Neural cell (in vitro differentiated cells): ENCODE measurements at regions not wholly inside any gene's neighbourhood (a gene's known extent, or its start where the extent isn't known, plus 50 kb on each side); places are given as distances from the start of the nearest gene placed in this dataset.

Experiments
- H2AFZ ChIP-seq: fragments of 200-600, 300-800 bp; sonication (generic), shearing (Covaris generic); 2 replicates; pipeline ENCODE4 v1.6.0; 2014; ENCODE audit warnings: low read depth, mild to moderate bottlenecking, antibody characterized with exemption, low read length, moderate library complexity
- H3F3A ChIP-seq: fragments of 200-600 bp; shearing (Covaris generic); 2 replicates; pipeline ENCODE4 v1.6.1; 2016; ENCODE audit warnings: mild to moderate bottlenecking, moderate library complexity, mixed read lengths, antibody characterized with exemption, low read length; ENCODE audit not compliant: insufficient read depth, poor library complexity, severe bottlenecking
- H3K27ac ChIP-seq: fragments of 200-600, 300-800 bp; sonication (generic), shearing (Covaris generic); 2 replicates; pipeline ENCODE4 v1.5.1; 2014; ENCODE audit warnings: mild to moderate bottlenecking, low read length, moderate library complexity
- H3K27me3 ChIP-seq: fragments of 300-800, 200-600 bp; sonication (generic), shearing (Covaris generic); 2 replicates; pipeline ENCODE4 v1.6.0; 2014; ENCODE audit warnings: mild to moderate bottlenecking, low read depth, low read length, moderate library complexity; ENCODE audit not compliant: insufficient read depth
- H3K36me3 ChIP-seq: fragments of 300-800, 200-600 bp; sonication (generic), shearing (Covaris generic); 2 replicates; pipeline ENCODE4 v1.5.1; 2014; ENCODE audit warnings: mild to moderate bottlenecking, antibody characterized with exemption, low read length, moderate library complexity; ENCODE audit not compliant: insufficient read depth
- H3K4me2 ChIP-seq: fragments of 300-800, 200-600 bp; sonication (generic), shearing (Covaris generic); 2 replicates; pipeline ENCODE4 v1.6.0; 2014; ENCODE audit warnings: mild to moderate bottlenecking, low read length
- H3K4me3 ChIP-seq: fragments of 300-800, 200-600 bp; sonication (generic), shearing (Covaris generic); 2 replicates; pipeline ENCODE4 v1.5.1; 2014; ENCODE audit warnings: mild to moderate bottlenecking, low read length, moderate library complexity
- H3K79me2 ChIP-seq: fragments of 200-600 bp; shearing (Covaris generic); replicated peaks from 2 replicates; pipeline ENCODE4 v1.6.0; 2014; ENCODE audit warnings: mild to moderate bottlenecking, low read length, moderate library complexity; ENCODE audit not compliant: insufficient read depth
- H3K9ac ChIP-seq: fragments of 300-800, 200-600 bp; sonication (generic), shearing (Covaris generic); 2 replicates; pipeline ENCODE4 v1.6.1; 2016; ENCODE audit warnings: mild to moderate bottlenecking, low read length, mixed read lengths
- H3K9me2 ChIP-seq: fragments of 200-600 bp; shearing (Covaris generic); 2 replicates; pipeline ENCODE4 v1.6.1; 2016; ENCODE audit warnings: mild to moderate bottlenecking, low read length, mixed read lengths; ENCODE audit not compliant: insufficient read depth
- H3K9me3 ChIP-seq: fragments of 200-600, 300-800 bp; sonication (generic), shearing (Covaris generic); 2 replicates; pipeline ENCODE4 v1.6.1; 2016; ENCODE audit warnings: mild to moderate bottlenecking, mixed run types, low read length, moderate library complexity, mixed read lengths
- H4K20me1 ChIP-seq: fragments of 200-600 bp; shearing (Covaris generic); 2 replicates; pipeline ENCODE4 v1.6.1; 2016; ENCODE audit warnings: mild to moderate bottlenecking, mixed run types; ENCODE audit not compliant: insufficient read depth
- CTCF ChIP-seq: fragments of 450-650 bp; IDR thresholded peaks from 2 replicates; pipeline ENCODE4 v1.5.1; 2014; ENCODE audit warnings: antibody characterized with exemption, mild to moderate bottlenecking, moderate library complexity; ENCODE audit not compliant: poor library complexity, severe bottlenecking
- EP300 ChIP-seq: fragments of 450-650 bp; conservative IDR thresholded peaks from 2 replicates; pipeline ENCODE4 v1.6.1; 2014; ENCODE audit warnings: antibody characterized with exemption, mild to moderate bottlenecking, moderate library complexity; ENCODE audit not compliant: poor library complexity, severe bottlenecking
- EZH2 ChIP-seq: fragments of 200-600, 300-800 bp; shearing (Covaris generic), sonication (generic); IDR thresholded peaks from 2 replicates; pipeline ENCODE4 v1.6.1; 2014; ENCODE audit warnings: antibody characterized with exemption, low read length, borderline replicate concordance, mild to moderate bottlenecking; ENCODE audit not compliant: insufficient read depth, poor library complexity, severe bottlenecking
- MXI1 ChIP-seq: fragments of 450-650 bp; conservative IDR thresholded peaks from 2 replicates; pipeline ENCODE4 v1.6.1; 2014; ENCODE audit warnings: antibody characterized with exemption, mild to moderate bottlenecking; ENCODE audit not compliant: poor library complexity, severe bottlenecking
- POLR2AphosphoS5 ChIP-seq: IDR thresholded peaks from 2 replicates; pipeline ENCODE4 v1.6.1; 2012
- RAD21 ChIP-seq: fragments of 450-650 bp; conservative IDR thresholded peaks from 2 replicates; pipeline ENCODE4 v1.6.1; 2014; ENCODE audit warnings: antibody characterized with exemption, mild to moderate bottlenecking, moderate library complexity
- REST ChIP-seq: IDR thresholded peaks from 2 replicates; pipeline ENCODE4 v1.6.1; 2012; ENCODE audit warnings: borderline replicate concordance
- SMC3 ChIP-seq: fragments of 450-650 bp; conservative IDR thresholded peaks from 2 replicates; pipeline ENCODE4 v1.6.1; 2014; ENCODE audit warnings: antibody characterized with exemption, mild to moderate bottlenecking, moderate library complexity; ENCODE audit not compliant: poor library complexity
- TAF1 ChIP-seq: IDR thresholded peaks from 2 replicates; pipeline ENCODE4 v1.6.1; 2012; ENCODE audit warnings: low read depth

- Histone ChIP-seq H3K9ac (no peak overlapping the region), H3K36me3 (no peaks in the 10 kb centered on the region), H3K9me3 (peaks cover 4% of the 10 kb centered on the region), H3K27me3 (no peaks in the 10 kb centered on the region), H3K4me2 (no peak overlapping the region), H3F3A (no peaks in the 10 kb centered on the region), H3K4me3 (no peak overlapping the region), H3K9me2 (no peaks in the 10 kb centered on the region), H3K79me2 (no peaks in the 10 kb centered on the region), H4K20me1 (no peaks in the 10 kb centered on the region), H3K27ac (no peak overlapping the region), H2AFZ (no peak overlapping the region)
- TF ChIP-seq EP300 (no peak), TAF1 (no peak), CTCF (no peak), EZH2 (no peak), POLR2AphosphoS5 (no peak), MXI1 (no peak), SMC3 (no peak), REST (no peak)
Measured at GRCh38 chr5:66423484-66423883, 172.7 kb upstream of the MAST4 start.

GRCh38 chr5:66425842-66426241 lies 170.4 kb upstream of the MAST4 start:
- H3K79me2 ChIP-seq = no peaks in the 10 kb centered on the region
- no peak overlapping the region for H3K9ac ChIP-seq
- H3K9me3 ChIP-seq = peaks cover 4% of the 10 kb centered on the region
- H3F3A ChIP-seq = no peaks in the 10 kb centered on the region
- TF ChIP-seq CTCF (no peak), MXI1 (no peak), RAD21 (no peak), EP300 (no peak), POLR2AphosphoS5 (no peak), EZH2 (no peak), REST (no peak), SMC3 (no peak), TAF1 (no peak)
- no peaks in the 10 kb centered on the region for H4K20me1 ChIP-seq
- no peaks in the 10 kb centered on the region for H3K27me3 ChIP-seq
- H3K4me2 ChIP-seq = no peak overlapping the region
- no peak overlapping the region for H3K4me3 ChIP-seq
- no peak overlapping the region for H2AFZ ChIP-seq
- H3K36me3 ChIP-seq = no peaks in the 10 kb centered on the region
- H3K9me2 ChIP-seq = no peaks in the 10 kb centered on the region
- no peak overlapping the region for H3K27ac ChIP-seq
